ENCODE measurements at regions not wholly inside any gene's neighbourhood (a gene's known extent, or its start where the extent isn't known, plus 50 kb on each side); places are given as distances from the start of the nearest gene placed in this dataset.
"Not testable (repeated sequence)": the region's sequence is repeated elsewhere in the genome, so short reads cannot be mapped to it uniquely, and the experiment has no call there.

DNA sequence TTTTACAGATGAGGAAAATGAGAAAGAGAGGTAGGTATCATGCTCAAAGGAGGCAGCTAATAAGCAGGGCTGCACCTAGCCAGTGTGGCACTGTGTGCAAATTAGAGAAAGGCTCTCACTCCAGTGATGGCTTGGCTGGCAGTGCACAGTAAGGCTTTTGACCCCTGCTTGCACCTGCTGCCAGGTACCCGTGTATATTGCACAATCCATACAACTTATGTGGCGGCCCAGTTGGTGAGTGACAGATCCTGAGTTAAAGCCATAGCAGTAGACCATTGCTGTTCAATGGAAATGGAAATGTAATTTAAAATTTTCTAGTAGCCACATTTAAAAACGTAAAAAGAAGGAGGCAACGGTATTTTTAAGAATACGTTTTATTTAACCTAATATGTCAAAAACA, 266.4 kb upstream of the AZI2 start:
- intact Hi-C loops (cut with micrococcal nuclease), result no loop called here

DNA sequence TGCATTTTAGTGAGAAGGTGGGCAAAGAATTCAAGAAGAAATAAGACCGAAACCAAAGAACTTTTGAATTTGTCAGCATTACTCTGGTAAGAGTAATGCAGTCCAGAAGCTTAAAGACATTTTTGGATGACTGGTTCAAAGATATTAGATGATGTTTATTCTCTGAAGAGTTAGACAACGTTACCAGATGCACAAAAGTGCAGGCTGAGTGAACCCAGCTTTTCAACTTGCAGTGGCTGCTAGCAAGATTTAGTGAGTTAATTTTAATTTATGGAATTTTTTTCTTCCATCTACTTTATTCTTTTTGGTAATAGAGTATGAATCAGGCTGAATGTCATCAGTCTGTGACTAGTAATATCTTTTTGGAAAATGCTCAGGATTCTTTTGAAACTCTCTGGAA, 267.3 kb upstream of the AZI2 start:
- H3K27me3 Mint-ChIP-seq, result no peaks in the 10 kb centered on the region
- H3K4me1 Mint-ChIP-seq (ENCODE audit: low read depth), result no peaks in the 10 kb centered on the region
- no peak overlapping the region for H3K4me3 Mint-ChIP-seq
- no peaks in the 10 kb centered on the region for H3K36me3 Mint-ChIP-seq (ENCODE audit: low read depth)
- H3K27ac Mint-ChIP-seq, result no peak overlapping the region
- intact Hi-C loops (cut with micrococcal nuclease), result no loop called here
- H3K9me3 Mint-ChIP-seq, result peaks cover 11% of the 10 kb centered on the region

More for the DNA sequence above, 266.4 kb upstream of the AZI2 start:
- no peaks in the 10 kb centered on the region for H3K36me3 Mint-ChIP-seq (ENCODE audit: low read depth)
- H3K27me3 Mint-ChIP-seq, result no peaks in the 10 kb centered on the region
- no peak overlapping the region for H3K4me3 Mint-ChIP-seq
- peaks cover 8% of the 10 kb centered on the region for H3K9me3 Mint-ChIP-seq
- no peak overlapping the region for H3K27ac Mint-ChIP-seq
- no peaks in the 10 kb centered on the region for H3K4me1 Mint-ChIP-seq (ENCODE audit: low read depth)

DNA sequence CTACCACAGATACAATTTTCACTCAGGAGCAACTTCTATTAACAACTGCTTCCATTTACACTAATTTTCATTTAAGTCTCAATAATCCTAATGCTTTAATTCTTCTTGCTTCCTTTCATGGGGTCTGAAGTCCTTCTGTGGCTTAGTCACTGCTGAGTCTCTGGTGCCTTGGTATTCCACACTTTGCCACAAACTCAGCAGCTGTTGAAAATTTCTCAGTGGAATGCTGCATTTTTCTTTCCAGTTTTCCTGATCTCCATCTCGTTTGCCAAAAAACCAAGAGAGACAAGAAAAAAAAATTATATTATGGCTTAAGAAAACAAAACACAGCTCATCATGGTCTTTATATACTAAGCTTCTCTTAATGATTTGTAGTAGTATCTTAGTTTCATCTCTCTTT, 269.2 kb upstream of the AZI2 start:
- H3K27ac Mint-ChIP-seq, result no peak overlapping the region
- no peaks in the 10 kb centered on the region for H3K4me1 Mint-ChIP-seq (ENCODE audit: low read depth)
- H3K27me3 Mint-ChIP-seq, result no peaks in the 10 kb centered on the region
- no peak overlapping the region for H3K4me3 Mint-ChIP-seq
- intact Hi-C loops (cut with micrococcal nuclease), result no loop called here
- peaks cover 17% of the 10 kb centered on the region for H3K9me3 Mint-ChIP-seq
- H3K36me3 Mint-ChIP-seq (ENCODE audit: low read depth), result no peaks in the 10 kb centered on the region

DNA sequence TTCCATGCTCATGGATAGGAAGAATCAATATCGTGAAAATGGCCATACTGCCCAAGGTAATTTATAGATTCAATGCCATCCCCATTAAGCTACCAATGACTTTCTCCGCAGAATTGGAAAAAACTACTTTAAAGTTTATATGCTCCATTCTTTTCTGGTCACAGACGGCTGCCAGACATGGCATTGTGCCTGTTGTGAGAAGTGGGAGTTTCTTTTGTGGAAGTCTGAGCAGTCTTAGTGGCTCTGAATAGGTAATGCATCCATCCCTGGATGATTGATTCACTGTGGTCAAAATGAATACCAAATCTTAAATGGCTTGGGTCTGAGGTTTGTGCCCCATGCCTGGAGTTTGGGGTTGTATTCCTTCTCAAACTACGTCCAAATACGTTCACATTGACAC, 274.5 kb upstream of the AZI2 start:
- no peaks in the 10 kb centered on the region for H3K36me3 Mint-ChIP-seq (ENCODE audit: low read depth)
- H3K9me3 Mint-ChIP-seq, result peaks cover 20% of the 10 kb centered on the region
- no peak overlapping the region for H3K27ac Mint-ChIP-seq
- H3K27me3 Mint-ChIP-seq, result no peaks in the 10 kb centered on the region
- intact Hi-C loops (cut with micrococcal nuclease), result no loop called here
- H3K4me3 Mint-ChIP-seq, result no peak overlapping the region
- H3K4me1 Mint-ChIP-seq (ENCODE audit: low read depth), result no peaks in the 10 kb centered on the region

DNA sequence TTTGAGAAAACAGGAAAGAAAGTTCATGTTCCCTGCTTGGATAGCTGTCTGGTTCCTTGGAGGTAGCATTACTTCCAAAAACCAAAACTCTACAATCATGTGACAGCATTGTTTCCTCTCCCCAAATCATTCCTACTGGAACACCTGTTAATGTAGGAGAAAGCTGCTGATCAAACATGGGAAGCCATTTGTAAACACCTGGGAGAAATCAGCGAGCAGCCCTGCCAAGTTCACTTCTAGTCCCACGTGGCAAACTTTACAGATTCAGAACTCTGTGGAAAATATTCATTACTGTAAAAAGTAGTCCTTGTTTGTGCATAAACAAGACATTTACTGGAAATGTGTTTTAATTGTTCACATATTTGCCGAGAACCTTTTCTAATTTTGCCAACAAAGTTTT, 275.5 kb upstream of the AZI2 start:
- intact Hi-C loops (cut with micrococcal nuclease), result no loop called here
- Mint-ChIP-seq H3K36me3 (ENCODE audit: low read depth) (no peaks in the 10 kb centered on the region), H3K9me3 (peaks cover 30% of the 10 kb centered on the region), H3K27me3 (no peaks in the 10 kb centered on the region), H3K27ac (no peak overlapping the region), H3K4me3 (no peak overlapping the region), H3K4me1 (ENCODE audit: low read depth) (no peaks in the 10 kb centered on the region)

DNA sequence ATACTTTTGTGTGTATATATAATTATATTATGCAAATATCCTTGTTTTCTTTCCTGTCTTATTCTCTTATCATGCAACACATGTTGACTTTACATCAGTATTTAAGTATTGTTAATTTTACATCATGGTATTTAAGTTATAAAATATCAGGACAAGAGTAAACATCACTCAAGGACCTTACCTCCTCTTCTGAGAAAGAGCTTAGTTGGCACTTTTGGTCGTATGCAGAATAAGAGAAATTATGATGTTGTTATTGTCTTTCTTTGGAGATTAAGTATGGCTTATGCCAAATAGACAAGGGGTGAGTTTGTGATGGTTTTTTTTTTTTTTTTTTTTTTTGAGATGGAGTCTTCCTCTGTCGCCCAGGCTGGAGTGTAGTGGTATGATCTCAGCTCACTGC, 279.2 kb upstream of the AZI2 start:
- H3K36me3 Mint-ChIP-seq (ENCODE audit: low read depth), result not testable (repeated sequence)

DNA sequence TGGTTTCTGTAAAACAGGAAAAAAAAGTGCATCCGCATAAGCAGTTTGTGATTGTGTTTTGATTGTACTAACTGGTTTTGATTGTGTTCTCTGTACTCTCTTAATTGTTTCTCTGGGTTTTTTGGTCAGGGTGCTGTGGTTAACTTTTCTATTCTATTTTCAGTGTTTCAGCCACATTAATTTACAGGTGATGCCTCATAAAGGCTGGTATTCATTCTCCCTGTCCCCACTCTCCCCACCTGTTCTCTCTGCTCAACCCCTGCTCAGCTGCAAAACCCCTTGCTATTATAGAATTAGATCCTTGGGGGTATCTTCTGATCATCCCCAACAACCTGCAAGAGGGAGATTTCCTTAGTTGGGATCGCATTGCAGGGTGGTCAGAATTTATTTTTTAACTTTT, 285.4 kb upstream of the AZI2 start:
- Mint-ChIP-seq H3K9me3 (peaks cover 16% of the 10 kb centered on the region), H3K4me3 (no peak overlapping the region), H3K4me1 (ENCODE audit: low read depth) (no peaks in the 10 kb centered on the region), H3K27me3 (no peaks in the 10 kb centered on the region), H3K36me3 (ENCODE audit: low read depth) (no peaks in the 10 kb centered on the region), H3K27ac (no peak overlapping the region)
- intact Hi-C loops (cut with micrococcal nuclease), result no loop called here

More for the DNA sequence above, 279.2 kb upstream of the AZI2 start:
- peaks cover 17% of the 10 kb centered on the region for H3K9me3 Mint-ChIP-seq
- H3K4me3 Mint-ChIP-seq; intact Hi-C loops (cut with micrococcal nuclease); H3K4me1 Mint-ChIP-seq (ENCODE audit: low read depth); H3K27ac Mint-ChIP-seq; H3K27me3 Mint-ChIP-seq: not testable (repeated sequence)

DNA sequence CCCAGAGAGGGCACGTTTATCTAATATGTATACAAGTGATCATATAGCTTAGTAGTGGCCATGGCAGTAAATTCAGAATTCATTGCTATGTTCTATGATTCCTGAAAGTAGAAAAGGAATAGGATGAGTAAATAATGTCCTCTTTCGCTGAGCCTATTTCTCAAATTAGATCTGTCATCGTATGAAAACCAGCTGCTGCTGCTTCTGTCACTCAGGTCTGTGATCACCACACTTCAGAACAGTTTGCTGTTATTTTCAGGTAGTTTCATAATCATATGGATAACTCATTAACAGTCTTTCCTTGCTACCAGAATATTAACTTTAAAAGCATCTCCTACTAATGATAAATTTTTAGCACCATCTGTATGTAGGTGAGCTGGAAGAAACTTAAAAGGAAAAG, 289.1 kb upstream of the AZI2 start:
- no peaks in the 10 kb centered on the region for H3K36me3 Mint-ChIP-seq (ENCODE audit: low read depth)
- H3K9me3 Mint-ChIP-seq, result peaks cover 12% of the 10 kb centered on the region
- no peaks in the 10 kb centered on the region for H3K27me3 Mint-ChIP-seq
- H3K27ac Mint-ChIP-seq, result no peak overlapping the region
- no peaks in the 10 kb centered on the region for H3K4me1 Mint-ChIP-seq (ENCODE audit: low read depth)
- intact Hi-C loops (cut with micrococcal nuclease), result no loop called here
- H3K4me3 Mint-ChIP-seq, result no peak overlapping the region

DNA sequence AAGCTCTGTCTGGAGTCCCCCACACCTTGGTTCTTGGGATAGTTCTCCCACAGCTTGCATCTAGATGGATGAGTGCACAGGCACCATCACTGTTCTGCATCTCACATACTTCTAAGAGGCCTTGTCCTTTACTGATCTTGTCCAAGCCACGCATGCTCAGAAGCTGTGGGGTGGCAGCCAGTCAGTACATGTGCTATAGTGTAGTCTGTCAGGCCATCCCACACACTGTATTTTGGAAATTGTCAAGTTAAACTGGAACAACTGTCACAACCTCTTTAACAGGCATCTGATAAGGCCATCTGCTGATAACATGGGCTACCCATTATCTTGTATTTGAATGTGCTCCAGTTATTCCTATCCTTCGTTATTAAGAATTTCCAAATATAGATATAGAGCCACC, 296.5 kb upstream of the AZI2 start:
- H3K4me3 Mint-ChIP-seq, result no peak overlapping the region
- intact Hi-C loops (cut with micrococcal nuclease), result no loop called here
- no peak overlapping the region for H3K27ac Mint-ChIP-seq
- H3K27me3 Mint-ChIP-seq, result no peaks in the 10 kb centered on the region
- H3K9me3 Mint-ChIP-seq, result peaks cover 12% of the 10 kb centered on the region
- H3K36me3 Mint-ChIP-seq (ENCODE audit: low read depth), result no peaks in the 10 kb centered on the region
- H3K4me1 Mint-ChIP-seq (ENCODE audit: low read depth), result no peaks in the 10 kb centered on the region

DNA sequence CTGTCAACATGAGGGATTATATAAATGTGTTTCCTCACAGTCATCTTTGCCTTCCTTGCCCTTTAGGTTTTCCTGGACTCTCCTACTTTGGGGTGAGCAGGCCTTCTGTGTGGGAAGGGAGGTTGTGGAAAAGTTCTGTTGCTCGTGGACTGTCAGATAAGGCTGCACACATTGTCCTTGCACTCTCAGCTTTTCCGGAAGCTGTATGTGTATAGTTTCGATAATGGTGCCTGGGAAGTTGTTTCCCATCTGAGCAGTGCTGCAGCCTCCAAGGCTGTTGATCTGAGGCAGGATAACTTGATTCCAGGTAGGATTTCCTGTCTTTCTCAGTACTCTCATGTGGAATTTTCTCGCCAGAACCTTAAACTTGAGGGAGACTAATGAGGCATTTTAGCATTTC, 297.8 kb upstream of the AZI2 start:
- intact Hi-C loops (cut with micrococcal nuclease), result no loop called here
- Mint-ChIP-seq H3K9me3 (peaks cover 12% of the 10 kb centered on the region), H3K36me3 (ENCODE audit: low read depth) (no peaks in the 10 kb centered on the region)

DNA sequence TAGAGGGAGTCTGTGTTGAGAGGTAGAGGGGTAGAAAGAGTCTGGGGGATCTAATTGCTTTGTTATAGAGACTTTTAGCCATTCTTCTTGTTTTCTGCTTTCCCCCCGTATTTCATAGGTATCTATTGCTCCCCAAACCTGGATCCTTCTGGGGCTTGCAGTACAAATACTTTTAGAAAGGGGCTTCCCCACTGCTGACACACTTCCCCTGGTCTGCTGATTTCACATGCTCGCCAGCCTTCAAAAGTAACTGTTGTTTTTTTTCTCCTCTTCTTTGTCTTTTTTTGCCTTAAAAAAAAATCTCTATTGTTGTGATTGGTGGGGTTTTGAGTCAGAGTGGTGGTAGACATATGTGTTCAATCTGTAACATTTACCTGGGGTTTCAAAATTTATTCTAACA, 300.6 kb upstream of the AZI2 start:
- Mint-ChIP-seq H3K4me3 (no peak overlapping the region), H3K9me3 (peaks cover 12% of the 10 kb centered on the region), H3K27me3 (no peaks in the 10 kb centered on the region), H3K27ac (no peak overlapping the region), H3K4me1 (ENCODE audit: low read depth) (no peaks in the 10 kb centered on the region), H3K36me3 (ENCODE audit: low read depth) (no peaks in the 10 kb centered on the region)
- intact Hi-C loops (cut with micrococcal nuclease), result no loop called here

More for the DNA sequence above, 297.8 kb upstream of the AZI2 start:
- Mint-ChIP-seq H3K4me3 (no peak overlapping the region), H3K27ac (no peak overlapping the region), H3K27me3 (no peaks in the 10 kb centered on the region), H3K4me1 (ENCODE audit: low read depth) (no peaks in the 10 kb centered on the region)

DNA sequence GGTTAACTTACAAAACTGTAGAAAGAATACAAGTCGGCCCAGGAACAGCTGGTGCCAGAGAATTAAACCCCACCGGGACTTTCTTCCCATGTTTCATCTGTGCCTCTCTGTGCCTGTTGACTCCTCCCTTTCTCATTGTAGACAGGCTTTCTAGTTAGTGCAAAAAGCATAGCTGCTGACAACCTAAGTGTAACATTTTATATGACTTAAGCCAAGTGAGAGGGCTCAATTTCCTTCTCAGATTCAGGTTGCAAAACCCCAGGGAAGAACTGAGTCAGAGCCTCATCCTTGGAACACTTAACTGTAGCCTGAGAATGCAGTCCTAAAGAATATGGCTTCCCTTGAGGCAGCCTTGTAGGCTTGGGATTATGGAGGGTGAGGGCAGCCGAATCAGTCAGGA, 302.5 kb upstream of the AZI2 start:
- Mint-ChIP-seq H3K27ac (no peak overlapping the region), H3K4me3 (no peak overlapping the region), H3K27me3 (no peaks in the 10 kb centered on the region), H3K9me3 (peaks cover 21% of the 10 kb centered on the region), H3K4me1 (ENCODE audit: low read depth) (no peaks in the 10 kb centered on the region), H3K36me3 (ENCODE audit: low read depth) (no peaks in the 10 kb centered on the region)
- intact Hi-C loops (cut with micrococcal nuclease), result no loop called here

DNA sequence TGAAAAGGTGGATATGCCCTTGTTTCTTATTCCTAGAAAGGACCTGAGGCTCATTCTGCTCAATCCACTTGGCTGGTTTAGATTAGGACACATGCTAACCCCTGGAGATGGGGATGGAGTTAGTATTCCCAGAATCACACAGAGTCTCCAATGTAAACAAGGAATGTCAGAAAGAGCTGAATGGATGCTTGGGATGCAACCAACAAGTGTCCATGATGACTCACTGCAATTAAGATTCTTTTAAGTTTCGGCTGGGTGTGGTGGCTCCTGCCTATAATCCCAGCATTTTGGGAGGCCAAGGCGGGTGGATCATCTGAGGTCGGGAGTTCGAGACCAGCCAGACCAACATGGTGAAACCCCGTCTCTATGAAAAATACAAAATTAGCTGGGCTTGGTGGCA, 315.5 kb upstream of the AZI2 start:
- Mint-ChIP-seq H3K27ac (no peak overlapping the region), H3K4me3 (no peak overlapping the region), H3K36me3 (ENCODE audit: low read depth) (no peaks in the 10 kb centered on the region), H3K27me3 (no peaks in the 10 kb centered on the region), H3K9me3 (no peaks in the 10 kb centered on the region), H3K4me1 (ENCODE audit: low read depth) (no peaks in the 10 kb centered on the region)
- intact Hi-C loops (cut with micrococcal nuclease), result no loop called here

DNA sequence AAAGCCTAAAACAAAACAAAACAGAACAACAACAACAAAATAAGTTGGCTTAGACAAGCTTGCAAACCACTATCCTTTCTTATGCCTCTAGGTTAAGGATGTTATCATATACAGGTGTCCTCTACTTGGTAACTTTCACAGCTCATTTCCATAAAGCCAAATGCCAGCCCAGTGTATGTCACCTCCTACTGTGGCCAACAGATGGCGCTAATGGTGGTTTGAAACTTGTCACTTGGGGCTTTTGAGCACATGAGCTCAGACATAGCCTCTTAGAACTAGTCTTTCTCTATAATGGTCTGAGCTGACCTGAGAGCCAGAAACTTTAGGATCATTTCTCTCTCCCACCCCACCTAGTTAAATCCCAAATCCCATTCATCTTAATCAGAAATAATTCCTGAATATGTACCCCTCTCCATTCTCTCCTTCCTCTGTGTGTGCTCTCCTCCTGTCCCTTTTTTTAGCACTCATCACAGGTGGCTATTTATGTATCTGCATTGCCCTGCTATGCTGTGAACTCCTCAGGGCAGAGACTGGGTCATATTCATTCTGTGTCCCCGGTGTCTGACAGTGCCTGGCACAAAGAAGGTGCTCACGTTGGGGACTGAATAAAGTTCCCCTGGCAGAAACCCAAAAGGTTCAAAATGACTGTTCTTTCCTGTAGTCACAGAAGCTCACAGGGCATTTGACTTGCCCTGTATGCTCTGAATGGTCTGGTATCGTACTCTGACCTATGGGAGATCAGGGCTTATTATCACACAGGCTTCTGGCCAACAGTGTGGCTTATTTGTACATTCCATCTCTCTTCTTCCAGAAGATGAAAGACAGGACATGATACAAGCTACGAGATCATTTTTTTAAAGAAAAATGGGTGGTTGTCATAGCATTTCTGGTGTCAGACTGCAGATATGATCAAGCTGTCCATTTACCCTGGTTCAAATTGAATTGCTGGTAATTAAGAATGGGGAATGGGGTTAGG, 319.3 kb upstream of the AZI2 start:
- intact Hi-C loops (cut with micrococcal nuclease), result no loop called here
- no peak overlapping the region for H3K4me3 Mint-ChIP-seq
- no peaks in the 10 kb centered on the region for H3K4me1 Mint-ChIP-seq (ENCODE audit: low read depth)
- no peaks in the 10 kb centered on the region for H3K27me3 Mint-ChIP-seq
- H3K9me3 Mint-ChIP-seq, result no peaks in the 10 kb centered on the region
- H3K27ac Mint-ChIP-seq, result no peak overlapping the region
- H3K36me3 Mint-ChIP-seq (ENCODE audit: low read depth), result no peaks in the 10 kb centered on the region

DNA sequence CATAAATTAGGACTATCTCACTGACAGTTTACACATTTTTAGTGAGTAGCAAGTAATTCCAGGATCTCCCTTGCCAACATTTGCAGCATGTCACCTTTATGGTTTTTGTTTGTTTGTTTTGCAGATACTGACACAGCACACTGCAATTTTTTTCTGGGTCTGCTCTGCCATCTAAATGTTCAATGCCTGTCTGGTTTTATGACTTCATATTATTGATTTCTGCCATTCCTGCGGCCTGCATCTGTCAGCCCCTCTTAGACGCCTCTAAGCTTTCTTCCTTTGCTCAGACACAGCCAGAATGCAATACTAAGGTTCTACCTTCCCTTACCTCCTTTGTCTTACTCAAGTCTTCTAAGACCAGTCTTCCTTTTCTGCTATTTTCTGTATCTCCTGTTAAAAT, 321.2 kb upstream of the AZI2 start:
- intact Hi-C loops (cut with micrococcal nuclease), result no loop called here
- no peak overlapping the region for H3K4me3 Mint-ChIP-seq

More for the DNA sequence above, 321.2 kb upstream of the AZI2 start:
- Mint-ChIP-seq H3K36me3 (ENCODE audit: low read depth) (no peaks in the 10 kb centered on the region), H3K4me1 (ENCODE audit: low read depth) (no peaks in the 10 kb centered on the region), H3K27me3 (no peaks in the 10 kb centered on the region), H3K27ac (no peak overlapping the region), H3K9me3 (no peaks in the 10 kb centered on the region)

Measured in dendritic cell treated with granulocyte-macrophage colony-stimulating factor and Interleukin-4, amounts not matched to agents 40 ng/mL and 50 ng/mL, for 4 days (primary cell).